SK-N-MC (cell line): ENCODE measurements at regions not wholly inside any gene's neighbourhood (a gene's known extent, or its start where the extent isn't known, plus 50 kb on each side); places are given as distances from the start of the nearest gene placed in this dataset.

Experiments
- DNase-seq: peaks from one replicate; pipeline ENCODE4 v3.0.0-alpha.2; 2011; ENCODE audit warnings: low read depth, low spot score
- H3K27ac ChIP-seq: fragments of 200-600 bp; sonication (generic); 2 replicates; pipeline ENCODE4 v1.5.1; 2016; ENCODE audit warnings: mixed run types
- H3K36me3 ChIP-seq: fragments of 200-600 bp; sonication (generic); 2 replicates; pipeline ENCODE4 v1.6.1; 2017; ENCODE audit warnings: antibody characterized with exemption, low read length, mixed read lengths; ENCODE audit not compliant: insufficient read depth
- H3K4me3 ChIP-seq: fragments of 200-600 bp; sonication (generic); 2 replicates; pipeline ENCODE4 v1.5.1; 2016
- H3K9ac ChIP-seq: fragments of 200-600 bp; sonication (generic); 2 replicates; pipeline ENCODE4 v1.8.0; 2017; ENCODE audit warnings: mixed run types, mixed read lengths; ENCODE audit not compliant: insufficient read length
- H3K9me3 ChIP-seq: fragments of 200-600 bp; sonication (generic); 2 replicates; pipeline ENCODE4 v1.6.1; 2017; ENCODE audit warnings: low read depth, mild to moderate bottlenecking, antibody characterized with exemption, low read length, moderate library complexity, mixed read lengths
- EZH2 ChIP-seq: fragments of 200-600 bp; sonication (generic); IDR thresholded peaks from one replicate; pipeline ENCODE4 v1.6.1; 2017; ENCODE audit warnings: antibody characterized with exemption
- FOXP2 ChIP-seq: optimal IDR thresholded peaks from 2 replicates; pipeline ENCODE3; 2011; ENCODE audit warnings: mild to moderate bottlenecking, moderate library complexity; ENCODE audit not compliant: insufficient read depth; ENCODE audit errors: extremely low read length, control extremely low read depth
- POLR2AphosphoS5 ChIP-seq: IDR thresholded peaks from 2 replicates; pipeline ENCODE4 v1.6.1; 2012; ENCODE audit warnings: mild to moderate bottlenecking, low read depth, low read length, borderline replicate concordance

DNA sequence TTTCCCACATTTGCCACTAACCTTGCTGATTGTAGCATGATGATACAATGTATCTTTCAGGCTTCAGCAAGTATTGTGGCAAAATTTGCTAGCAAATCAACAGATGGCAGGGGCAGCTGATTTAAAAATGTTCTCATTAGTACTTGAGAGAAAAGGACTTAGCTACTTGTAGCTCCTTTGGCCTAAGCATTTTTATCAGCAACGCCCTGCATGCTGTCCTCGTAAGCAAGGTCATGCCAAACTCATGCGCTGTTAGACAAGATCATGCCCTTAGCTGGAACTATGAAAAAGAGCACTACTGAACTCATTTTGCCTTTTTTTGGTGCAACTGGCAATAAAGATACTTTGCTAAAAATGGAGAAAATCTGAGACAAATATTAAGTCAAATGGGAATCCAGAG is 197.1 kb downstream of the ICE1 start:
- Histone ChIP-seq H3K27ac (no peak overlapping the region), H3K36me3 (no peaks in the 10 kb centered on the region), H3K9ac (no peak overlapping the region), H3K9me3 (no peaks in the 10 kb centered on the region), H3K4me3 (no peak overlapping the region)
- no peak for TF ChIP-seq EZH2
- TF ChIP-seq POLR2AphosphoS5 = no peak
- no peak for TF ChIP-seq FOXP2
- no peak for DNase-seq

GRCh38 chr5:5617024-5617423 is 194.5 kb downstream of the ICE1 start:
- H3K9me3 ChIP-seq = no peaks in the 10 kb centered on the region
- H3K27ac ChIP-seq = no peak overlapping the region
- H3K9ac ChIP-seq = no peak overlapping the region
- no peak overlapping the region for H3K4me3 ChIP-seq
- TF ChIP-seq EZH2 (no peak), POLR2AphosphoS5 (no peak), FOXP2 (no peak)
- no peak for DNase-seq
- no peaks in the 10 kb centered on the region for H3K36me3 ChIP-seq

GRCh38 chr5:5616247-5616895 is 193.9 kb downstream of the ICE1 start:
- no peak overlapping the region for H3K4me3 ChIP-seq
- no peak overlapping the region for H3K9ac ChIP-seq
- H3K27ac ChIP-seq = no peak overlapping the region
- no peaks in the 10 kb centered on the region for H3K36me3 ChIP-seq
- no peak for DNase-seq
- no peak for TF ChIP-seq EZH2
- no peak for TF ChIP-seq FOXP2
- TF ChIP-seq POLR2AphosphoS5 = no peak
- no peaks in the 10 kb centered on the region for H3K9me3 ChIP-seq

GRCh38 chr5:5615569-5615968 is 193.1 kb downstream of the ICE1 start:
- no peak overlapping the region for H3K27ac ChIP-seq
- H3K36me3 ChIP-seq = no peaks in the 10 kb centered on the region
- no peak for DNase-seq
- H3K9ac ChIP-seq = no peak overlapping the region
- no peaks in the 10 kb centered on the region for H3K9me3 ChIP-seq
- TF ChIP-seq EZH2 (no peak), FOXP2 (no peak), POLR2AphosphoS5 (no peak)
- no peak overlapping the region for H3K4me3 ChIP-seq

GRCh38 chr5:5613261-5613990 is 190.9 kb downstream of the ICE1 start:
- DNase-seq = no peak

DNA sequence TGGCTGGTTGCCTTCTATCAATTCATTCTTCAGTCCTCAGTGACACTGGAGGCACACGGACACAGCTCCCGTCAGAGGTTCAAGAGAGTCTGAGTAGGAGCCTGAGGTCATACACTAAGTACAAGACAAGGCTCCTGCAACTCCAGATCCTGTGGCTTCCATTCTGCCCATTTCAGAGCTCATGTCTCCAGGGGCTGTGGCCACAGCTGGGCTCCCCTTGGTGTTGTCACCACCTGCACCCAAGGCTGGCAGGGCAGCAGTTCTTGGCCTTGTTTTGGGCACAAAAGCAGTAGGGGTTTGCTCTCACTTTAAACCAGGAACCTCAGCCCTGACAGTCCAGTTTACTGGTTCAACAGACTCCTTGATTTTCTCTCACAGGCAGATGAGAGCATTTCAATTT is 189.6 kb downstream of the ICE1 start:
- Histone ChIP-seq H3K27ac (no peak overlapping the region), H3K4me3 (no peak overlapping the region), H3K9me3 (no peaks in the 10 kb centered on the region), H3K36me3 (no peaks in the 10 kb centered on the region), H3K9ac (no peak overlapping the region)
- TF ChIP-seq POLR2AphosphoS5 (no peak), EZH2 (no peak), FOXP2 (no peak)
- no peak for DNase-seq

More at GRCh38 chr5:5613261-5613990, 190.9 kb downstream of the ICE1 start:
- no peaks in the 10 kb centered on the region for H3K36me3 ChIP-seq
- H3K9ac ChIP-seq = no peak overlapping the region
- H3K27ac ChIP-seq = no peak overlapping the region
- H3K4me3 ChIP-seq = no peak overlapping the region
- no peaks in the 10 kb centered on the region for H3K9me3 ChIP-seq
- TF ChIP-seq EZH2 (no peak), POLR2AphosphoS5 (no peak)

DNA sequence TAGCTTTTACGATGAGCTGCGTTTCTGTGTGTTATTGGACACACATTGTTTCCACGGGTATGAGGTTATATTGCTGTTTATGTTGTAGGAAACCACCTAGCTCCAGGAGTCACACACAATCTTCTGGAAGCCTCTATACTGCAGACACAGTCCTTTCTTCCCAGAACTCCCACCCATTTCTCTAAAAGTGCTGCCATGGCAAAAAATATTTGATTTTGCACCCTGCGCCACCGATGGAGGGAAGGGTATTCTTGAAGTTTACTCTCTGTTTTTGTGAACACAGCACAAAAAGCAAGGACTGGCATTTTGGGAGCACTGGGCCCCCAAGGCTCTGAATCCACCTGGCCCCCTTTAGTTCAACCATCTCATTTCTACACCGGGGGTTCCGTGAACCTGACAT is 187.5 kb downstream of the ICE1 start:
- Histone ChIP-seq H3K4me3 (no peak overlapping the region), H3K27ac (no peak overlapping the region), H3K9ac (no peak overlapping the region), H3K36me3 (no peaks in the 10 kb centered on the region), H3K9me3 (no peaks in the 10 kb centered on the region)
- DNase-seq = no peak
- TF ChIP-seq EZH2 (no peak), POLR2AphosphoS5 (no peak), FOXP2 (no peak)

GRCh38 chr5:5605170-5605764 is 182.8 kb downstream of the ICE1 start:
- H3K9me3 ChIP-seq = no peaks in the 10 kb centered on the region
- no peak for DNase-seq
- no peak overlapping the region for H3K4me3 ChIP-seq
- no peak overlapping the region for H3K27ac ChIP-seq
- TF ChIP-seq EZH2 = no peak
- TF ChIP-seq FOXP2 = no peak
- TF ChIP-seq POLR2AphosphoS5 = no peak
- H3K36me3 ChIP-seq = no peaks in the 10 kb centered on the region
- H3K9ac ChIP-seq = no peak overlapping the region

GRCh38 chr5:5602554-5602953 is 180.1 kb downstream of the ICE1 start:
- TF ChIP-seq EZH2 (no peak), FOXP2 (no peak), POLR2AphosphoS5 (no peak)
- no peak for DNase-seq
- H3K36me3 ChIP-seq = no peaks in the 10 kb centered on the region
- no peak overlapping the region for H3K4me3 ChIP-seq
- H3K27ac ChIP-seq = no peak overlapping the region
- no peak overlapping the region for H3K9ac ChIP-seq
- no peaks in the 10 kb centered on the region for H3K9me3 ChIP-seq
